GM06990 (cell line): ENCODE measurements at regions not wholly inside any gene's neighbourhood (a gene's known extent, or its start where the extent isn't known, plus 50 kb on each side); places are given as distances from the start of the nearest gene placed in this dataset.
"Not testable (repeated sequence)": the region's sequence is repeated elsewhere in the genome, so short reads cannot be mapped to it uniquely, and the experiment has no call there.

ENCODE experiments used
- DNase-seq: peaks from one replicate; pipeline ENCODE4 v3.0.0-alpha.2; 2011; ENCODE audit not compliant: insufficient read length; ENCODE audit errors: extremely low read depth
- H3K27me3 ChIP-seq: replicated peaks from 2 replicates; pipeline ENCODE4 v1.6.0; 2011; ENCODE audit warnings: low read length; ENCODE audit not compliant: control insufficient read depth, insufficient read depth
- H3K36me3 ChIP-seq: 2 replicates; pipeline ENCODE4 v1.5.1; 2011; ENCODE audit warnings: low read length; ENCODE audit not compliant: control insufficient read depth, insufficient read depth
- H3K4me3 ChIP-seq: replicated peaks from 2 replicates; pipeline ENCODE4 v1.5.1; 2011; ENCODE audit warnings: low read depth, mild to moderate bottlenecking, control low read depth, low read length
- TF ChIP-seq, protein P1 (sequence below): IDR thresholded peaks from 2 replicates; pipeline ENCODE4 v1.5.1; 2011; ENCODE audit warnings: low read length, control low read depth, mild to moderate bottlenecking, inconsistent platforms; ENCODE audit not compliant: insufficient read depth, poor library complexity, severe bottlenecking

- Histone ChIP-seq H3K27me3 (no peaks in the 10 kb centered on the region), H3K36me3 (no peaks in the 10 kb centered on the region), H3K4me3 (no peak overlapping the region)
- no peak for DNase-seq
- TF ChIP-seq, protein P1, sequence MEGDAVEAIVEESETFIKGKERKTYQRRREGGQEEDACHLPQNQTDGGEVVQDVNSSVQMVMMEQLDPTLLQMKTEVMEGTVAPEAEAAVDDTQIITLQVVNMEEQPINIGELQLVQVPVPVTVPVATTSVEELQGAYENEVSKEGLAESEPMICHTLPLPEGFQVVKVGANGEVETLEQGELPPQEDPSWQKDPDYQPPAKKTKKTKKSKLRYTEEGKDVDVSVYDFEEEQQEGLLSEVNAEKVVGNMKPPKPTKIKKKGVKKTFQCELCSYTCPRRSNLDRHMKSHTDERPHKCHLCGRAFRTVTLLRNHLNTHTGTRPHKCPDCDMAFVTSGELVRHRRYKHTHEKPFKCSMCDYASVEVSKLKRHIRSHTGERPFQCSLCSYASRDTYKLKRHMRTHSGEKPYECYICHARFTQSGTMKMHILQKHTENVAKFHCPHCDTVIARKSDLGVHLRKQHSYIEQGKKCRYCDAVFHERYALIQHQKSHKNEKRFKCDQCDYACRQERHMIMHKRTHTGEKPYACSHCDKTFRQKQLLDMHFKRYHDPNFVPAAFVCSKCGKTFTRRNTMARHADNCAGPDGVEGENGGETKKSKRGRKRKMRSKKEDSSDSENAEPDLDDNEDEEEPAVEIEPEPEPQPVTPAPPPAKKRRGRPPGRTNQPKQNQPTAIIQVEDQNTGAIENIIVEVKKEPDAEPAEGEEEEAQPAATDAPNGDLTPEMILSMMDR = no peak
Measured at GRCh38 chr2:199197448-199197847, 260.3 kb downstream of the SATB2 start.

GRCh38 chr2:199196686-199197085, 261.1 kb downstream of the SATB2 start:
- DNase-seq = no peak
- Histone ChIP-seq H3K36me3 (no peaks in the 10 kb centered on the region), H3K27me3 (no peaks in the 10 kb centered on the region), H3K4me3 (no peak overlapping the region)
- TF ChIP-seq, protein P1 = no peak

- DNase-seq = no peak
Measured at GRCh38 chr2:199195927-199196502, 261.7 kb downstream of the SATB2 start.

GRCh38 chr2:199191461-199191860, 266.3 kb downstream of the SATB2 start:
- no peak overlapping the region for H3K4me3 ChIP-seq
- H3K36me3 ChIP-seq = no peaks in the 10 kb centered on the region
- H3K27me3 ChIP-seq = no peaks in the 10 kb centered on the region
- TF ChIP-seq, protein P1 = no peak
- DNase-seq = no peak

More at GRCh38 chr2:199195927-199196502, 261.7 kb downstream of the SATB2 start:
- Histone ChIP-seq H3K4me3 (no peak overlapping the region), H3K27me3 (no peaks in the 10 kb centered on the region), H3K36me3 (no peaks in the 10 kb centered on the region)
- TF ChIP-seq, protein P1 = no peak

DNA sequence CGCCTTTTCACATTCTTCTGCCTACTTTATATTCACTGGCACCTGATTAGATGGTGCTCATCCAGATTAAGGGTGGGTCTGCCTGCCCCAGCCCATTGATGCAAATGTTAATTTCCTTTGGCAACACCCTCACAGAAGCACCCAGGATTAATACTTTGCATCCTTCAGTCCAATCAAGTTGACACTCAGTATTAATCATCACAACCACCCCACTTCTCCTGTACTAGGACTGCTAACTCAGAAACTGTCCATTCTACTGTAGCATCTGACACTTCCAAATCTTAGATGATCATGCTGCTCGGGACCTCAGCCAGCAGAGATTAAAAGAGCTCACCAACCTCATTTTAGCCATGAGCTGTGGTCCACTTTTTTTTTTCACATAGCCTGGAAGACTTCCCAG, 268.5 kb downstream of the SATB2 start:
- DNase-seq = no peak
- no peaks in the 10 kb centered on the region for H3K36me3 ChIP-seq
- TF ChIP-seq, protein P1 = no peak
- no peaks in the 10 kb centered on the region for H3K27me3 ChIP-seq
- H3K4me3 ChIP-seq = no peak overlapping the region

DNA sequence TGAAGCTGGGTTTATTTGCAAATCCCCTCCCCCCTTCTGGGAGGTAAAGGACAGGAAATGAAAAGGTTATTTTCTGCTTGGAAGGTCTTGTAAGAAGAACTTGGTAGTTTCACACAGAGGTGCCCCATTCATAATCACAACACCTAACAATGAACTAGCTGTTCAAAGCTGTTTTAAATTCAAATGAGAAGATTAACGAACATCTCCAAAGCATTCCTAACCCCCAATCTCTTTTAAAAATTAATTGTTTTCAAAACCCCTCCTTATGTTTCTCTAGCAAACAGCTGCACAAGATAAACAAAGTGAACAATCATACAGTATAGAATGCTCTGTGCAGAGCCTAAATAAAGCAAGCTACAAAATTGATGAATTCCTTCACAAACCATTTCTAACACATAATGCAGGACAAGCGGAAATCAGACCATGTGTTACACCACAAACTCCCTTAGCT, 271.4 kb downstream of the SATB2 start:
- Histone ChIP-seq H3K36me3 (no peaks in the 10 kb centered on the region), H3K27me3 (no peaks in the 10 kb centered on the region), H3K4me3 (no peak overlapping the region)
- TF ChIP-seq, protein P1 = no peak
- DNase-seq = no peak

DNA sequence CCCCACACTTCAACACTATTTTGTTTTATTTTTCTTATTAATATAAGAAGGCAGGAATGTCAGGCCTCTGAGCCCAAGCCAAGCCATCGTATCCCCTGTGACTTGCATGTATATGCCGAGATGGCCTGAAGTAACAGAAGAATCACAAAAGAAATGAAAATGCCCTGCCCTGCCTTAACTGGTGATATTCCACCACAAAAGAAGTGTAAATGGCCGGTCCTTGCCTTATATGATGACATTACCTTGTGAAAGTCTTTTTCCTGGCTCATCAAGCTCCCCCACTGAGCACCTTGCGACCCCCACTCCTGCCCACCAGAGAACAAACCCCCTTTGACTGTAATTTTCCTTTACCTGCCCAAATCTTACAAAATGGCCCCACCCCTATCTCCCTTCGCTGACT, 272.6 kb downstream of the SATB2 start:
- H3K36me3 ChIP-seq, DNase-seq, H3K27me3 ChIP-seq, H3K4me3 ChIP-seq: not testable (repeated sequence)
